ENCODE measurements at regions not wholly inside any gene's neighbourhood (a gene's known extent, or its start where the extent isn't known, plus 50 kb on each side); places are given as distances from the start of the nearest gene placed in this dataset.

GRCh38 chr16:63890081-63890480, 1231.8 kb downstream of the CDH11 start:
- ChIA-PET CTCF (no interaction called here), POLR2A (no interaction called here)
- TF ChIP-seq CTCF (IDR thresholded peaks at IDR 0.05): no peak
- no peaks in the 10 kb centered on the region for H3K4me1 Mint-ChIP-seq
- no peak for DNase-seq
- no peaks in the 10 kb centered on the region for H3K27me3 Mint-ChIP-seq
- H3K36me3 Mint-ChIP-seq (ENCODE audit: low read depth): no peaks in the 10 kb centered on the region
- no peak overlapping the region for H3K4me3 Mint-ChIP-seq
- H3K27ac Mint-ChIP-seq: no peak overlapping the region
- ATAC-seq (ENCODE audit: low read depth): no peak
- H3K9me3 Mint-ChIP-seq: peaks cover 4% of the 10 kb centered on the region
- intact Hi-C loops (cut with micrococcal nuclease): no loop called here

DNA sequence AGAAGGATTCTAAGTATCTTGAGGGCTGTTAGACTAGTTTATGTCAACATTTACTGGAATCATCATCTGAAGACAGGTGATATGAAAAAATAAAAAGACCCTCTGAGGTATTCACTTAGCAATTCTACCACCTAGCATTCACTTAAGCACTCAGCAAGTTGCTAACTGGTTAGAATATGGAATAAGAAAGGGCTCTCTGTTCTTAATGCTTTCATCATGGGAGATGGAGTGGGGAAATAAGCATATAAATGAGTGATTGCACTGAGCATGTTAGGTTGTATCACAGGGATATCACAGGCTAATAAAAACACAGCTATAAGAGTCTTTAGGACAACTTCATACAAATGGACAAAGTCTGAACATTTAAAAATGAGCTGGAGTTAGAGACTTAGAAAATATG, 1238.8 kb downstream of the CDH11 start:
- H3K27ac Mint-ChIP-seq: no peak overlapping the region
- ChIA-PET POLR2A (no interaction called here), CTCF (no interaction called here)
- no peak for TF ChIP-seq CTCF (IDR thresholded peaks at IDR 0.05)
- no peaks in the 10 kb centered on the region for H3K36me3 Mint-ChIP-seq (ENCODE audit: low read depth)
- H3K4me1 Mint-ChIP-seq: no peaks in the 10 kb centered on the region
- DNase-seq: no peak
- ATAC-seq (ENCODE audit: low read depth): no peak
- peaks cover 3% of the 10 kb centered on the region for H3K9me3 Mint-ChIP-seq
- intact Hi-C loops (cut with micrococcal nuclease): no loop called here
- H3K27me3 Mint-ChIP-seq: no peaks in the 10 kb centered on the region
- no peak overlapping the region for H3K4me3 Mint-ChIP-seq

DNA sequence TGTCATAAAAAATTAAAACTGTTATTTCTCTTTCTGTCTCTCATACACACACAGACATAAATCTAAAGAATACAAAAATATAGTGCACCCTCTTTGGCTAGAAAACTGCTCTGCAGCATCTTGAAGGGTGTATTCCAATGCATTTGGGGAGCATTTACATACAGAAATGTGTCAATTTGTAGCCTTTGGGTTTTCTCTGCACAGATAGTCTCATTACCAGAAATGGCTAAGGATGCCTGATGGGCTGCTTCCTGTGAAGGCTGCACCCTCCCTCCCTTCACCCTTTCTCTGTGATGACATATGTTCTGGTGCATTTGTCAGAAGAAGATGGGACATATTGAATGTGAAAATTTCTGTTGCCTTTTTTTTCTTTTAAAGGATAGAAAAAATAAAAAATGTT, 1239.3 kb downstream of the CDH11 start:
- Mint-ChIP-seq H3K27ac (no peak overlapping the region), H3K9me3 (peaks cover 3% of the 10 kb centered on the region), H3K4me3 (no peak overlapping the region), H3K4me1 (no peaks in the 10 kb centered on the region), H3K27me3 (no peaks in the 10 kb centered on the region), H3K36me3 (ENCODE audit: low read depth) (no peaks in the 10 kb centered on the region)
- ATAC-seq (ENCODE audit: low read depth): no peak
- ChIA-PET POLR2A (no interaction called here), CTCF (no interaction called here)
- no peak for DNase-seq
- intact Hi-C loops (cut with micrococcal nuclease): no loop called here
- no peak for TF ChIP-seq CTCF (IDR thresholded peaks at IDR 0.05)

GRCh38 chr16:63880948-63881347, 1240.9 kb downstream of the CDH11 start:
- TF ChIP-seq CTCF (IDR thresholded peaks at IDR 0.05): no peak
- DNase-seq (no peak), ATAC-seq (ENCODE audit: low read depth) (no peak)
- Mint-ChIP-seq H3K27ac (no peak overlapping the region), H3K36me3 (ENCODE audit: low read depth) (no peaks in the 10 kb centered on the region), H3K9me3 (peaks cover 3% of the 10 kb centered on the region), H3K4me3 (no peak overlapping the region), H3K27me3 (no peaks in the 10 kb centered on the region), H3K4me1 (no peaks in the 10 kb centered on the region)
- ChIA-PET POLR2A (no interaction called here), CTCF (no interaction called here)
- intact Hi-C loops (cut with micrococcal nuclease): no loop called here

DNA sequence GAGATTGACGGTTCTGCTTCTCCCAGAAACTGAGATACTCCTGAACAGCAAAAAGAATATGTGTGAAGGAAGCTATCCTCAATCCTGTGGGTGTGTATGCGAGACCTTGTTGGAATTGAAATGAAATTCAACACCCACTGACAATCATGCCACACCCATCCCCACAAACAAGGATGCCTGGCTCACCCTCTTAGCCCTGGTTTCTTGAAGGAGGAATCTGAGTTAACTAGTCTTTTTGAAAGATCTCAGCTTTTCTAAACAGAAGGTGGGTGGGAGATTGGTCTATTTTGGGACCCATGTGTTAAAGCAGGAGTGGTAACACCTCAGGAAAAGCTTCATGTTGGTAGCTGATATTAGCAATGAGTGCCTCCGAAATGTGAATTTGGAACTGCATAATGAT, 1244.5 kb downstream of the CDH11 start:
- CTCF ChIA-PET: no interaction called here
- no peak overlapping the region for H3K27ac Mint-ChIP-seq
- H3K4me3 Mint-ChIP-seq: no peak overlapping the region

More for the DNA sequence above, 1244.5 kb downstream of the CDH11 start:
- DNase-seq (no peak), ATAC-seq (ENCODE audit: low read depth) (no peak)
- Mint-ChIP-seq H3K9me3 (peaks cover 4% of the 10 kb centered on the region), H3K4me1 (no peaks in the 10 kb centered on the region), H3K36me3 (ENCODE audit: low read depth) (no peaks in the 10 kb centered on the region), H3K27me3 (no peaks in the 10 kb centered on the region)
- TF ChIP-seq CTCF (IDR thresholded peaks at IDR 0.05): no peak
- POLR2A ChIA-PET: no interaction called here
- intact Hi-C loops (cut with micrococcal nuclease): no loop called here

Data from activated B cell treated with CpG ODN at 0.5 μM for 24 hours (primary cell).